NCI-H2227 treated with DMSO at 0.1 percent for 48 hours (cell line): ENCODE measurements at regions not wholly inside any gene's neighbourhood (a gene's known extent, or its start where the extent isn't known, plus 50 kb on each side); places are given as distances from the start of the nearest gene placed in this dataset.

Experiments used
- DNase-seq: peaks from one replicate; lab custom pipeline; 2025; lab: John Stamatoyannopoulos, UW

- DNase-seq, result no peak
Observed at GRCh38 chr12:90149453-90149852, 440.8 kb upstream of the ATP2B1 start.

GRCh38 chr12:90129366-90130030 is 420.9 kb upstream of the ATP2B1 start:
- no peak for DNase-seq

- DNase-seq, result no peak
Observed at GRCh38 chr12:90128526-90128925, 419.9 kb upstream of the ATP2B1 start.

- no peak for DNase-seq
Observed at GRCh38 chr12:90126125-90126524, 417.5 kb upstream of the ATP2B1 start.

- no peak for DNase-seq
Observed at GRCh38 chr12:90124914-90125313, 416.3 kb upstream of the ATP2B1 start.

GRCh38 chr12:90124289-90124688 is 415.7 kb upstream of the ATP2B1 start:
- no peak for DNase-seq

GRCh38 chr12:90122681-90123080 is 414.0 kb upstream of the ATP2B1 start:
- DNase-seq, result no peak

- no peak for DNase-seq
Observed at GRCh38 chr12:90120627-90121026, 412.0 kb upstream of the ATP2B1 start.

GRCh38 chr12:90112666-90113065 is 404.0 kb upstream of the ATP2B1 start:
- DNase-seq, result no peak

GRCh38 chr12:90111791-90112580 is 403.3 kb upstream of the ATP2B1 start:
- DNase-seq, result peak; percentile 20

- no peak for DNase-seq
Observed at GRCh38 chr12:90106568-90106967, 397.9 kb upstream of the ATP2B1 start.

GRCh38 chr12:90102957-90103652 is 394.5 kb upstream of the ATP2B1 start:
- no peak for DNase-seq

- no peak for DNase-seq
Observed at GRCh38 chr12:90100579-90100978, 391.9 kb upstream of the ATP2B1 start.

- no peak for DNase-seq
Observed at GRCh38 chr12:90099288-90099687, 390.6 kb upstream of the ATP2B1 start.

- DNase-seq, result no peak
Observed at GRCh38 chr12:90098132-90098779, 389.6 kb upstream of the ATP2B1 start.

GRCh38 chr12:90091809-90092208 is 383.2 kb upstream of the ATP2B1 start:
- no peak for DNase-seq

- peak; percentile 76 for DNase-seq
Observed at GRCh38 chr12:90090929-90091651, 382.5 kb upstream of the ATP2B1 start.

- no peak for DNase-seq
Observed at GRCh38 chr12:90086281-90086680, 377.6 kb upstream of the ATP2B1 start.

GRCh38 chr12:90085494-90086274 is 377.0 kb upstream of the ATP2B1 start:
- DNase-seq, result no peak

- no peak for DNase-seq
Observed at GRCh38 chr12:90084018-90084417, 375.4 kb upstream of the ATP2B1 start.

GRCh38 chr12:90080616-90081015 is 372.0 kb upstream of the ATP2B1 start:
- no peak for DNase-seq
